A549 (cell line): ENCODE measurements at regions not wholly inside any gene's neighbourhood (a gene's known extent, or its start where the extent isn't known, plus 50 kb on each side); places are given as distances from the start of the nearest gene placed in this dataset.

ENCODE experiments used
- CBX8 ChIP-seq: fragments of 200-600 bp; sonication (generic); IDR thresholded peaks from 2 replicates; pipeline ENCODE4 v1.6.1; 2016
- CHD2 ChIP-seq: fragments of 150-350 bp; IDR thresholded peaks from 2 replicates; pipeline ENCODE4 v1.6.1; 2014; ENCODE audit warnings: low read length; ENCODE audit not compliant: partially characterized antibody
- EP300 ChIP-seq, 2 experiments: fragments of >200 bp; sonication (Bioruptor Twin); formaldehyde crosslinking; IDR thresholded peaks; 2 replicates in 1 of 2; 3 replicates in 1 of 2; pipeline ENCODE4 v1.6.1; 2016 to 2017
- MAFK ChIP-seq: fragments of 450-650 bp; IDR thresholded peaks from 2 replicates; pipeline ENCODE4 v1.6.1; 2014; ENCODE audit not compliant: partially characterized antibody
- MYC ChIP-seq: IDR thresholded peaks from 2 replicates; pipeline ENCODE4 v1.6.1; 2012; ENCODE audit warnings: mild to moderate bottlenecking, inconsistent platforms, low read length, improper control_type of control experiment, borderline replicate concordance
- POLR2A ChIP-seq: IDR thresholded peaks from 2 replicates; pipeline ENCODE4 v1.6.1; 2012; ENCODE audit warnings: mild to moderate bottlenecking, low read length
- POLR2AphosphoS2 ChIP-seq: conservative IDR thresholded peaks from 2 replicates; pipeline ENCODE4 v1.6.1; 2012; ENCODE audit warnings: low read length, improper control_type of control experiment, inconsistent platforms
- RAD21 ChIP-seq, 2 experiments: fragments of >200 bp in 1 of 2; sonication (Bioruptor Twin) in 1 of 2; formaldehyde crosslinking in 1 of 2; IDR thresholded peaks in 1 of 2; conservative IDR thresholded peaks in 1 of 2; 2 replicates in 1 of 2; 3 replicates in 1 of 2; pipeline ENCODE4 v1.6.1; 2012 to 2018; ENCODE audit warnings: inconsistent platforms in 1 of 2
- SMC3 ChIP-seq: fragments of >200 bp; sonication (Bioruptor Twin); formaldehyde crosslinking; IDR thresholded peaks from 3 replicates; pipeline ENCODE4 v1.6.1; 2018; ENCODE audit warnings: inconsistent platforms
- ZNF302 ChIP-seq: fragments of 250-450 bp; sonication (Bioruptor Pico); IDR thresholded peaks from 2 replicates; pipeline ENCODE4 v1.9.0; 2021; ENCODE audit warnings: inconsistent platforms, mild to moderate bottlenecking, moderate library complexity
- TF ChIP-seq, protein P1 (sequence below): fragments of 150-350 bp; IDR thresholded peaks from 2 replicates; pipeline ENCODE4 v1.6.1; 2014; ENCODE audit warnings: low read depth, mild to moderate bottlenecking, low read length
- TF ChIP-seq, protein P2 (sequence below): fragments of >200 bp; sonication (Bioruptor Twin); formaldehyde crosslinking; IDR thresholded peaks from 3 replicates; pipeline ENCODE4 v1.5.1; 2016

DNA sequence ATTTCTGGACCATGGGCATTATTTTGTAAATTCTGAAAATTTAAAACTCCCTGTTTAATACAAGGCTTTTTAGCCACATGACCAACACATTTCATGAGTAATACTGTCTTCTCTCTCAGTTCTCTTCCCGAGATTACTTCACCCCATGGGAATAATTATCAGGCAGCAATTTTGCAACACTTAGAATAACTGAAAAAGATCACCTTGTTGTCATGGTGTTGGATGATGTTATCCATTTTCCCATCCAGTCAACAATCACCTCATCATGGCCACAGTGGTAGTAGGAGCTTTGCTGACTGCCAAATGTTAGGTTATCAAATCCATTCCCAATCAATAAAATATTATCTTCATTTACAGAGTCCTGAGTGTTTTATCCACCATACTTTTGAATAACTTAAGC, 354.9 kb upstream of the ISL1 start:
- TF ChIP-seq, protein P1, sequence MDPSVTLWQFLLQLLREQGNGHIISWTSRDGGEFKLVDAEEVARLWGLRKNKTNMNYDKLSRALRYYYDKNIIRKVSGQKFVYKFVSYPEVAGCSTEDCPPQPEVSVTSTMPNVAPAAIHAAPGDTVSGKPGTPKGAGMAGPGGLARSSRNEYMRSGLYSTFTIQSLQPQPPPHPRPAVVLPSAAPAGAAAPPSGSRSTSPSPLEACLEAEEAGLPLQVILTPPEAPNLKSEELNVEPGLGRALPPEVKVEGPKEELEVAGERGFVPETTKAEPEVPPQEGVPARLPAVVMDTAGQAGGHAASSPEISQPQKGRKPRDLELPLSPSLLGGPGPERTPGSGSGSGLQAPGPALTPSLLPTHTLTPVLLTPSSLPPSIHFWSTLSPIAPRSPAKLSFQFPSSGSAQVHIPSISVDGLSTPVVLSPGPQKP = no peak
- TF ChIP-seq SMC3 = no peak
- no peak for TF ChIP-seq POLR2A
- no peak for TF ChIP-seq EP300 (IDR thresholded peaks at IDR 0.05)
- no peak for TF ChIP-seq CHD2
- no peak for TF ChIP-seq POLR2AphosphoS2
- no peak for TF ChIP-seq MAFK
- TF ChIP-seq, protein P2, sequence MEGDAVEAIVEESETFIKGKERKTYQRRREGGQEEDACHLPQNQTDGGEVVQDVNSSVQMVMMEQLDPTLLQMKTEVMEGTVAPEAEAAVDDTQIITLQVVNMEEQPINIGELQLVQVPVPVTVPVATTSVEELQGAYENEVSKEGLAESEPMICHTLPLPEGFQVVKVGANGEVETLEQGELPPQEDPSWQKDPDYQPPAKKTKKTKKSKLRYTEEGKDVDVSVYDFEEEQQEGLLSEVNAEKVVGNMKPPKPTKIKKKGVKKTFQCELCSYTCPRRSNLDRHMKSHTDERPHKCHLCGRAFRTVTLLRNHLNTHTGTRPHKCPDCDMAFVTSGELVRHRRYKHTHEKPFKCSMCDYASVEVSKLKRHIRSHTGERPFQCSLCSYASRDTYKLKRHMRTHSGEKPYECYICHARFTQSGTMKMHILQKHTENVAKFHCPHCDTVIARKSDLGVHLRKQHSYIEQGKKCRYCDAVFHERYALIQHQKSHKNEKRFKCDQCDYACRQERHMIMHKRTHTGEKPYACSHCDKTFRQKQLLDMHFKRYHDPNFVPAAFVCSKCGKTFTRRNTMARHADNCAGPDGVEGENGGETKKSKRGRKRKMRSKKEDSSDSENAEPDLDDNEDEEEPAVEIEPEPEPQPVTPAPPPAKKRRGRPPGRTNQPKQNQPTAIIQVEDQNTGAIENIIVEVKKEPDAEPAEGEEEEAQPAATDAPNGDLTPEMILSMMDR = no peak
- TF ChIP-seq RAD21 (conservative IDR thresholded peaks at IDR 0.05 in 1 of 2, IDR thresholded peaks at IDR 0.05 in 1 of 2) = no peak
- no peak for TF ChIP-seq MYC
- TF ChIP-seq ZNF302 (CRISPR knock-in tag) = no peak
- TF ChIP-seq CBX8 = no peak
